WTC11 (cell line): ENCODE measurements at regions not wholly inside any gene's neighbourhood (a gene's known extent, or its start where the extent isn't known, plus 50 kb on each side); places are given as distances from the start of the nearest gene placed in this dataset.

Experiments
- ATAC-seq: fragments of 200-7000 bp; cut with Tn5 transposase; 2 replicates; pipeline ENCODE4 v1.10.0; 2021; ENCODE audit warnings: mild to moderate bottlenecking, moderate library complexity
- CTCF ChIA-PET: fragments of 300-600 bp; sonication (Branson Sonifier 250); formaldehyde crosslinking; loops from one replicate; lab custom pipeline; 2021; ENCODE audit warnings: antibody characterized with exemption; lab: Charles Lee
- POLR2A ChIA-PET: fragments of 350-600 bp; sonication (Branson Sonifier 250); formaldehyde crosslinking; loops from one replicate; lab custom pipeline; 2021; ENCODE audit warnings: antibody characterized with exemption; lab: Charles Lee
- DNase-seq: peaks from one replicate; pipeline ENCODE4 v3.0.0; 2021; ENCODE audit warnings: low spot score
- H3K27ac Mint-ChIP-seq: 2 replicates; pipeline ENCODE4 v1.8.0; 2021; ENCODE audit warnings: mixed read lengths
- H3K27me3 Mint-ChIP-seq: 2 replicates; pipeline ENCODE4 v1.8.0; 2021; ENCODE audit warnings: low read depth, mild to moderate bottlenecking, moderate library complexity, mixed read lengths
- H3K36me3 Mint-ChIP-seq: 2 replicates; pipeline ENCODE4 v1.8.0; 2021; ENCODE audit warnings: mixed read lengths
- H3K4me1 Mint-ChIP-seq: 2 replicates; pipeline ENCODE4 v1.8.0; 2022; ENCODE audit warnings: mixed read lengths
- H3K4me3 Mint-ChIP-seq: 2 replicates; pipeline ENCODE4 v1.8.0; 2021; ENCODE audit warnings: mild to moderate bottlenecking, moderate library complexity, mixed read lengths
- H3K9me3 Mint-ChIP-seq: 2 replicates; pipeline ENCODE4 v1.8.0; 2021; ENCODE audit warnings: mixed read lengths
- CREB1 ChIP-seq: sonication (generic); formaldehyde crosslinking; IDR thresholded peaks from 2 replicates; pipeline ENCODE4 v1.8.0; 2023; ENCODE audit warnings: mild to moderate bottlenecking, missing genetic modification reagents
- ETV6 ChIP-seq: sonication (generic); formaldehyde crosslinking; IDR thresholded peaks from 2 replicates; pipeline ENCODE4 v1.8.1; 2022; ENCODE audit warnings: mild to moderate bottlenecking, missing genetic modification reagents
- FOXJ3 ChIP-seq: sonication (generic); formaldehyde crosslinking; IDR thresholded peaks from 2 replicates; pipeline ENCODE4 v1.9.0; 2021; ENCODE audit warnings: missing genetic modification reagents, mild to moderate bottlenecking, borderline replicate concordance
- NFYB ChIP-seq: sonication (generic); formaldehyde crosslinking; conservative IDR thresholded peaks from 2 replicates; pipeline ENCODE4 v1.8.0; 2022; ENCODE audit warnings: low read depth, missing genetic modification reagents
- NR3C1 ChIP-seq: sonication (generic); formaldehyde crosslinking; conservative IDR thresholded peaks from 2 replicates; pipeline ENCODE4 v1.8.1; 2023; ENCODE audit warnings: low read depth, mild to moderate bottlenecking, missing genetic modification reagents
- RELA ChIP-seq: sonication (generic); formaldehyde crosslinking; IDR thresholded peaks from 2 replicates; pipeline ENCODE4 v1.8.1; 2022; ENCODE audit warnings: missing genetic modification reagents, mild to moderate bottlenecking, borderline replicate concordance
- TP53 ChIP-seq: sonication (generic); formaldehyde crosslinking; IDR thresholded peaks from 2 replicates; pipeline ENCODE4 v1.8.1; 2023; ENCODE audit warnings: mild to moderate bottlenecking, missing genetic modification reagents
- ZNF121 ChIP-seq: sonication (generic); formaldehyde crosslinking; IDR thresholded peaks from 2 replicates; pipeline ENCODE4 v1.8.0; 2023; ENCODE audit warnings: missing genetic modification reagents
- ZNF317 ChIP-seq: sonication (generic); formaldehyde crosslinking; IDR thresholded peaks from 2 replicates; pipeline ENCODE4 v1.8.1; 2023; ENCODE audit warnings: low read depth, mild to moderate bottlenecking, moderate library complexity, missing genetic modification reagents, borderline replicate concordance
- TF ChIP-seq, protein P1 (sequence below): fragments of 250-450 bp; sonication (Bioruptor Pico); IDR thresholded peaks from 2 replicates; pipeline ENCODE4 v1.9.0; 2021; ENCODE audit warnings: moderate library complexity, mild to moderate bottlenecking, inconsistent platforms, borderline replicate concordance
- TF ChIP-seq, protein P2 (sequence below): sonication (generic); formaldehyde crosslinking; IDR thresholded peaks from 2 replicates; pipeline ENCODE4 v1.8.0; 2022; ENCODE audit warnings: mild to moderate bottlenecking, missing genetic modification reagents

DNA sequence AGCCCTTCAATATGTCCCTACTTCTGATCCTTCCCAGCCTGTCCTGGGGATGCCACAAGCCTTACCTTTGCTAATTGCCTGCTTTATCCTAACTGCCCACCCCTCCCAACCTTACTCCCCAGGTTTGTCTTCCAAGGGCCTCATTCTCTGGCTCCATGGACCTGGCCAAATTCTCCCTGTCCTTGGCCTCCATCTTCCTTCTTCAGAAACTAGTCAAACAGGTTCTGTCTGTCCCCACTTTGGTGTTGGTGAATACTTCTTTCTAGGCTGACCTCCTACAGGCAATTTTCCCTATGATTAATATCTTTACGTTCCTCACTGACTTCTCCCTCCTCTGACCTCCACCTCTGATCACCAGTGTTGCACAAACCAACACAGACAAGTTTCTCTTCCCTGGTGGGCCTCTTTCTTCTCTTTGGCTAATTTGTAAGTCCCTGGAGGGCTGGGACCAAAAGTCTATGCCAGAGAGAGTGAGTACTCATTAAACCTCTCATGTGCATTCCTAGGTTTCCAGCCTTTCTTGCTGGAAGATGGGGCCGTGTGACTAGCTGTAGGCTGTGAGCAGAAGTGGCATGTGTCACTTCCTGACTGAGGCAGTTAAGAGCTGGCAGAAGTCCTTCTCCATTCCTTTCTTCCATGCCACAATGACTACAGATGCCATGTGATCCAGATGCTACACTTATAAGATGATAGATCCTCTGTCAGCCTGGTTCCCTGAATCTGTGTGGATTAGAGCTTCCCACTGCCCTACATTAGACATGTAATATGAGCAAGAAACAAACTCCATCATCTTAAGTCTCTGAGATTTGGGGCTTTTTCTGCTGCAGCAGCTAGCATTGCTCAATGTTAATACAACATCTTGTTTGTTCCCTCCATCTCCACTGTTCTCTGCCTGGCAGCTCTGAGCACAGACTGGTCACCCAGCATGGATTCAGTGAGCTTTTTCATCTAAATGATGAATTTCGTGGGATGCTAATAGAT, 382.7 kb downstream of the RPS24 start (continued):
- TF ChIP-seq FOXJ3 (CRISPR knock-in tag): no peak
- TF ChIP-seq, protein P1, sequence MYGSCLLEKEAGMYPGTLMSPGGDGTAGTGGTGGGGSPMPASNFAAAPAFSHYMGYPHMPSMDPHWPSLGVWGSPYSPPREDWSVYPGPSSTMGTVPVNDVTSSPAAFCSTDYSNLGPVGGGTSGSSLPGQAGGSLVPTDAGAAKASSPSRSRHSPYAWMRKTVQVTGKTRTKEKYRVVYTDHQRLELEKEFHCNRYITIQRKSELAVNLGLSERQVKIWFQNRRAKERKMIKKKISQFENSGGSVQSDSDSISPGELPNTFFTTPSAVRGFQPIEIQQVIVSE (CRISPR knock-in tag): no peak
- TF ChIP-seq NFYB (CRISPR knock-in tag): no peak
- TF ChIP-seq CREB1: no peak

DNA sequence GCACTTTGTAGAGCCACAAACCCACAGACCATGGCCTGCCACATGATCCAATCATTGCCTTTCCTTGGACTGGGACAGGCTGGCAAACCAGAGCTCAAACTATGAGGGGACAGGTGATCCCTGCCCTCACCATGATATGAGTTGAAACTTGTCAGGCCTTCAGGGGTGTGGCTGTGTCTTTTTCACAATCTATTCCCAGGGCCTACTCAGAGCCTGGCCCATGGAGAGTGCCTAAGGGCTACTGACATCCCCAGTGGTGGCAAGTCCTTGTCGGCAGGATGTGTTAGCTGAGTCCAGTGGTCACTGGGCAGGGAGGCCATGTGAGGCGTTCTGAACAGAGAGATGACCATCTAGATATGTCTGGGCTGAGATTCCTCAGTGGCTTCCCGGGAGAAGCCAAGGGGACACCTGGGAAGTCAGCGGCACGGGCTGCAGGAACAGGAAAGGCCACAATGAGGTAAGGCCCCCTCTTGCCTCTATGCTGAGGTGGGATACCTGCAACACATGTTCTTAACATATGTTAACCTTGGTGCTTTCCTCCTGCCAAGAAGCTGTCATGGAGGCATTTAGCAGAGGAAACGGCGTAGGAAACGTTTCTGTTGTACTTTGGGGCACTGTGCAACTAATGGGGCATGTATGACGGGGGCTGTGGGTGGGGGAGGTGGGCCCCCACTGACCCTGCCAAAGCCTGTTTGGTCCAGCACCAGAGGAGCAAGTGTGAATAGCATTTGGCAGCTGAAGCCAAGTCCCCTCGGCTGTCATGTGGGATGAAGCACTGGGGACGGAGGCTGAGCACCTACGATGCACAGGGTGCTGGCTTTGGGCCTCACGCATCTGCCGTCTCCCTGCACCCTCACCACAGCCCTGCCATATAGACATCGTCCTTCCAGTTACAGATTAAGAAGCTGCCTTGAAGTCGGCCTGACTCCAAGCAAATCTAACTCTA, 384.0 kb downstream of the RPS24 start:
- POLR2A ChIA-PET: no interaction called here
- Mint-ChIP-seq H3K27ac (no peak overlapping the region), H3K4me1 (peaks cover 55% of the 10 kb centered on the region), H3K36me3 (no peaks in the 10 kb centered on the region), H3K27me3 (no peaks in the 10 kb centered on the region; the same call in 1 of the 2 replicates), H3K9me3 (no peaks in the 10 kb centered on the region), H3K4me3 (no peak overlapping the region)
- ATAC-seq (no peak), DNase-seq (no peak)
- CTCF ChIA-PET: interaction anchor here (0.7 kb wide), 1 partner anchor 11 kb away, joined by 3 read pairs; no protein-coding TSS in a partner anchor
- TF ChIP-seq ZNF317 (CRISPR knock-in tag) (no peak), CREB1 (no peak)

DNA sequence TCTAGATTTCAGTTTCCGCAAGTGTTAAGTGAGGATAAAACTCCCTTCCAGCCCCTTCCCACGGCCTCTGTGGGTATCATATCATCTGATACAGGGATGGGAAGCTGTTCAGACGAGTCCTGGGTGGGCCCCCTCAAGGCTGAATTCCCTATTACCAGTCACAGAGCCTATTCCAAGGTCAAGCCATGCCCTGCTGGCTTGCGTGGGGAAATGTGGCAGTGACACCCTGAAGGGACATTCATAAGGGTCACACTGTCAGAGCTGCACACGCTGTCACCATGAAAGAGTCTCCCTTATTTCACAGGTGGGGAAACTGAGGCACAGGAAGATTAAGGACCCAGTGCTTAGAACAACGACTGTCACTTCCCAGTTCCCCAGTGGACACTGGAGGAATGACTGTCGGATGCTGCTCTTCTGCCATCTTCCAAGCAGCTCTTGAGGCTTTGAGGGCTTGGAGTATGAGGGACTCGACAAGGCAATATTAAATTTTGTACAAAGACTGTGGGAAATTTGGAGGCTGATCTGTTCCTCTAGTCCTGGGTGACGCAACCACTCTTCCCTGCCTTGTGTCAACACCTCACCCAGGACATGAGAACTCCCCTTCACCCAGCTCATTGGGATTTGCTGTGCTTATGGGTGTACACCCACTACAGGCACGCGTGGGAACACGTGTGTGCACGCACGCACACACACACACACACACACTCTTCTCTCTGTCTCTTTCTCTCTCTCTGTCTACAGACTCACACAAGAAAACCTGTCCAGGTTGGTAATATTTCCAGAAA, 386.0 kb downstream of the RPS24 start:
- Mint-ChIP-seq H3K36me3 (peaks cover 5% of the 10 kb centered on the region; the same call in 1 of the 2 replicates), H3K4me3 (no peak overlapping the region), H3K27me3 (no peaks in the 10 kb centered on the region), H3K9me3 (peaks cover 4% of the 10 kb centered on the region; the same call in 1 of the 2 replicates), H3K4me1 (peaks cover 43% of the 10 kb centered on the region), H3K27ac (no peak overlapping the region)
- ATAC-seq (no peak), DNase-seq (no peak)
- TF ChIP-seq, protein P2, sequence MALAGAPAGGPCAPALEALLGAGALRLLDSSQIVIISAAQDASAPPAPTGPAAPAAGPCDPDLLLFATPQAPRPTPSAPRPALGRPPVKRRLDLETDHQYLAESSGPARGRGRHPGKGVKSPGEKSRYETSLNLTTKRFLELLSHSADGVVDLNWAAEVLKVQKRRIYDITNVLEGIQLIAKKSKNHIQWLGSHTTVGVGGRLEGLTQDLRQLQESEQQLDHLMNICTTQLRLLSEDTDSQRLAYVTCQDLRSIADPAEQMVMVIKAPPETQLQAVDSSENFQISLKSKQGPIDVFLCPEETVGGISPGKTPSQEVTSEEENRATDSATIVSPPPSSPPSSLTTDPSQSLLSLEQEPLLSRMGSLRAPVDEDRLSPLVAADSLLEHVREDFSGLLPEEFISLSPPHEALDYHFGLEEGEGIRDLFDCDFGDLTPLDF (CRISPR knock-in tag): no peak
- TF ChIP-seq NR3C1 (CRISPR knock-in tag) (no peak), RELA (CRISPR knock-in tag) (0 out of 2 replicates have a peak, but pooled peaks have one; percentile 43)
- ChIA-PET CTCF (interaction anchor here (1.2 kb wide), 1 partner anchor 12 kb away, joined by 5 read pairs; no protein-coding TSS in a partner anchor), POLR2A (no interaction called here)

DNA sequence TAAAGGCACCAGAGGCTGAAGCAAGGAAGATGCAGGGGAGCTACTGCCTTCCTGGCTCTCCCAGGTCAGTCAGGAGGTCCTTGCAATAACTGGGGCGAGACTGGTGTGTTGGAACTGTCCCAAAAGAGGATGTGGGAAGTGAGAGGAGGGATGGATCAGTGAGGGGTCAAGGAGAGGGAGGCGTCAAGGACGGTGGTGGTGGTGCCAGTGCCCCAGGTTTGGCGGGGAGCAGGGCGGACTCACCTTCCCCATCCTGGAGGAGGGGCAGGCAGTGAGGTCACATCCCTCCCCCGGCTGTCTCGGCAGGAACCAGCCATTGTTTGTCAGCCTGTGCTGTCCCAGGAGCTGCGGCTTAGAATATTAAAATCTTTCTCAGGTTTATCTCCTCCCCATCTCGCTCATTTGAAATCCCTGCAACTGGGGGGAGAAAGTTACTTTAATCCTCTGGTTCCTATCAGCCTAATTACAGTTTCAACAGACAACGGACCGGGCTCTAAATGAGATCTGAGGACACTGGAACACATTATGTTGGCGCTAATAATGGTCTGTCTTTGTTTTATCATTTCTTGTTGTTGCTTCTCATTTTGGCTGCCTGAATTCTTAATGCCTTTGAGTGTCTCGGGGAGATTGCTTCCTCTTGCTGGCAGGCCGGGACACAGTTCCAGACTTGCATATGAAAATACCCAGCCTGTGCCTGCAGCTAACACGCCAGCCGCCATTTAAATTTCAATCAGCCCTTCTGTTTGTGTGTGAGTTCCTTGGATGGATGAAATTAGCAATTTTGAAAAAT, 387.5 kb downstream of the RPS24 start:
- ChIA-PET CTCF (interaction anchor here (0.9 to 1.3 kb wide), 2 partner anchors 117 to 161 kb away, joined by 3 to 4 read pairs; no protein-coding TSS in a partner anchor), POLR2A (no interaction called here)
- Mint-ChIP-seq H3K4me1 (peaks cover 36% of the 10 kb centered on the region), H3K9me3 (peaks cover 14% of the 10 kb centered on the region), H3K27ac (peak overlapping the region; percentile 87), H3K27me3 (no peaks in the 10 kb centered on the region), H3K36me3 (peaks cover 11% of the 10 kb centered on the region), H3K4me3 (peak overlapping the region; percentile 2; the same call in 1 of the 2 replicates)
- TF ChIP-seq ETV6 (CRISPR knock-in tag) (0 out of 2 replicates have a peak, but pooled peaks have one; percentile 56), TP53 (CRISPR knock-in tag) (no peak), ZNF121 (CRISPR knock-in tag) (0 out of 2 replicates have a peak, but pooled peaks have one; percentile 63)
- peak; percentile 65 for ATAC-seq
- no peak for DNase-seq
